ENCODE measurements at regions not wholly inside any gene's neighbourhood (a gene's known extent, or its start where the extent isn't known, plus 50 kb on each side); places are given as distances from the start of the nearest gene placed in this dataset.

- TF ChIP-seq REST (IDR thresholded peaks at IDR 0.05; ENCODE audit: low read depth): no peak
- no peak for TF ChIP-seq RAD21 (IDR thresholded peaks at IDR 0.05; ENCODE audit: low read depth)
- no peak for TF ChIP-seq EP300 (IDR thresholded peaks at IDR 0.05; ENCODE audit: borderline replicate concordance)
- TF ChIP-seq MAX (IDR thresholded peaks at IDR 0.05): no peak
- no peak for TF ChIP-seq YY1 (IDR thresholded peaks at IDR 0.05; ENCODE audit: low read depth)
- TF ChIP-seq USF1 (IDR thresholded peaks at IDR 0.05): no peak
- no peak for TF ChIP-seq TAF1 (IDR thresholded peaks at IDR 0.05; ENCODE audit: low read depth)
Observed at GRCh38 chr14:28946267-28946666, 179.7 kb downstream of the FOXG1 start.
